Fibroblast of the aortic adventitia (primary cell): ENCODE measurements at regions not wholly inside any gene's neighbourhood (a gene's known extent, or its start where the extent isn't known, plus 50 kb on each side); places are given as distances from the start of the nearest gene placed in this dataset.

Experiments used
- DNase-seq: peaks from one replicate; pipeline ENCODE4 v3.0.0-alpha.2; 2010; ENCODE audit warnings: low read depth
- H3K4me3 ChIP-seq: 2 replicates; pipeline ENCODE4 v1.5.1; 2011; ENCODE audit warnings: low read depth, mild to moderate bottlenecking, control low read depth, low read length, moderate library complexity
- CTCF ChIP-seq: IDR thresholded peaks from 2 replicates; pipeline ENCODE4 v1.5.1; 2011; ENCODE audit warnings: mild to moderate bottlenecking, low read length, control low read depth, inconsistent platforms; ENCODE audit not compliant: insufficient read depth

- no peak overlapping the region for H3K4me3 ChIP-seq
- no peak for TF ChIP-seq CTCF
- DNase-seq: no peak
Observed at GRCh38 chr1:93013145-93014065, 52.1 kb upstream of the DIPK1A start.

DNA sequence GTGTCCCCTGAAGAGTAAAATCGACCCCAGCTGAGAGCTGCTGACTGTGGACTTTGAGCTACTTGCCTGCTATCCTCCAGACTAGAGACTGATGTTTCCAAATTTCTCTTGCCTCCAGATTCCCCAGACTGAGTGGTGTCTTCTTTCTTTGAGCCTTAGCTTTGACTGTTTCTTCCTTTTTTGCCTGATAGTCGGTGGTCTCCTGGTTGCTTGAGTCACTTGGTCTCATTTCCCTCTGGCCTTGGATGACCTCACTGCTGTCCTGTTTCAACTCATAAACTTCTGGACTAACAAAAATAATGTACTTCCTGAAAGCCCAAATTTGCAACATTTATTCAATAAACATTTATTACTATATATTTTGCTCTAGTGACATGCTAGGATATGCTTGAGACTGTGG lies 52.9 kb upstream of the DIPK1A start:
- no peak for TF ChIP-seq CTCF
- DNase-seq: no peak
- H3K4me3 ChIP-seq: no peak overlapping the region

DNA sequence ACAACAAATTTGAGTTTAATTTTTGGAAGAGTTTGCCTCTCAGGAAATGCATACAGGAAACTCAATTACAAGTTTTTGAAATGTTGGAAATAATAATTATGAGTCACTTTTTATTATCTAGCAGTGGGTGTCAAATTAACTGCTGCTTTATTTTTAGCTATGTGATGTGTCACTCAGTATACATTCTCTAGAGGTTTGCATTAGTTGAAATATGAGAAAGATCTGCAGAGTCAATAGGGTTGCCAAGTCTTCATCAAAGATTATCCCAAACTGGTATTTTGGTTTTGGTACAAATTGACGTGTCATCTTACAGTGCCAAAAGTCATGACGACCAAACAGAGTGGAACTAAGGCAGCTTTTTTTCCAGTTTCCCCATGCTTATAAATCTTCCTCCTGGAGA lies 54.3 kb upstream of the DIPK1A start:
- DNase-seq: peak; percentile 80
- no peak overlapping the region for H3K4me3 ChIP-seq
- no peak for TF ChIP-seq CTCF

DNA sequence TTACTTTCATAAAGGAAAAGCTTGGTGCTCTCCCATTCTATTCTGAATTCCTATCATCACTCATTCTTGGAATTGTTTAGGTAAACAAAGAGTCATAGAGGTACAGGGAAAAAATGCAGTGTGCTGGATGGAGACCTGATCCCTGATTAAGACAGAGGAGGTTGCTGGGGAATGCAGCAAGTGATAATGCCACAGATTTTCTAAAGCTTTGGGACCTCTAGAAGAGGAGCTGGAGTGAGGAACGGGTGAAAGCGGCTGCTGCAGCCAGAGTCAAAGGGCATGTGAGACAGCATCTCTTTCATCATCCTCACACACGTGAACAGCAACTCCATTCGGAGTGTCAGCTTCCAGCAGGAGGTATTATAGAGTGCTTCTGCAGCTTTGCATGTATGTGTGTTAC lies 54.9 kb upstream of the DIPK1A start:
- peak; percentile 31 for DNase-seq
- no peak for TF ChIP-seq CTCF
- no peak overlapping the region for H3K4me3 ChIP-seq

GRCh38 chr1:93021539-93022134 lies 57.4 kb upstream of the MTF2 start:
- peak; percentile 77 for TF ChIP-seq CTCF
- no peak overlapping the region for H3K4me3 ChIP-seq
- peak; percentile 70 for DNase-seq

DNA sequence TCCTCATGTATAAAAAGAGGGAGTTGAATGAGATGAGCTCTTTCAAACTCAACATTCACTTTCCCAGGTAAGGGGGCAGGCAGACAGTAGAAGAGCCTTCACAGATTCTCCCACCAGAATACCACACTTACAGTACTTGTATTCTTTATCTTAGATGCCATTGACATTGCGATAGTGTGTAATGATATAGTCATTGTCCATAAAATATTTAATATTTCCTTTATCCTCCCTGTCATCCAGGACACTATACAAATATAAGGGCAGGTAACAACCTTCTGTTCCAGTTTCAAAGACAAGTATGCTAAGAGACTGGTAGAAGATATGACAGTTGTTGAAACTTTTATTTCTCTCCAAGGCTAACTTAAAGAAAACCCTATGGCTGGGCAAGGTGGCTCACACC lies 56.5 kb upstream of the MTF2 start:
- no peak for DNase-seq
- no peak overlapping the region for H3K4me3 ChIP-seq
- TF ChIP-seq CTCF: no peak

DNA sequence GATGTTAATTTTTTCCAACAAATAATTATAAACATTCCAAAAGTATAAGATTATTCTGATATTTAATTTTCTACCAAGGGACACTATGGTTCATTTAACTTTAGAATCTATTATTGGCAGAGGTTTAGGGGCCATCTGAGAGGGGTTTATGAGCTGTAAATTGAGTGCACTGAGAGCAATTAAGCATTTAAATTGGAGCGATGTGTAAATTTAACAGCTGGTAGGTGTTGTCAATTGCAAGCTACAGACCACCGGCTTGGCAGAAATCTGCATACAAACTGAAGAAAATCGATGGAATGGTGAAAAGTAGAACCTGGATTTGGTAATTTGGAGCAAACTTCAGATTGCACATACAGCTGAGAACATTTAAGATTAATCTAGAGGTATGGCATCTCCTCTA lies 55.8 kb upstream of the MTF2 start:
- no peak overlapping the region for H3K4me3 ChIP-seq
- no peak for TF ChIP-seq CTCF
- DNase-seq: no peak
